UCSD-AML1 (cell line): ENCODE measurements at regions not wholly inside any gene's neighbourhood (a gene's known extent, or its start where the extent isn't known, plus 50 kb on each side); places are given as distances from the start of the nearest gene placed in this dataset.

Source experiments
- DNase-seq: peaks from one replicate; lab custom pipeline; 2025; ENCODE audit not compliant: unreplicated experiment; lab: John Stamatoyannopoulos, UW

GRCh38 chr22:27133019-27133431, 475.6 kb downstream of the MIAT start:
- DNase-seq, result no peak

DNA sequence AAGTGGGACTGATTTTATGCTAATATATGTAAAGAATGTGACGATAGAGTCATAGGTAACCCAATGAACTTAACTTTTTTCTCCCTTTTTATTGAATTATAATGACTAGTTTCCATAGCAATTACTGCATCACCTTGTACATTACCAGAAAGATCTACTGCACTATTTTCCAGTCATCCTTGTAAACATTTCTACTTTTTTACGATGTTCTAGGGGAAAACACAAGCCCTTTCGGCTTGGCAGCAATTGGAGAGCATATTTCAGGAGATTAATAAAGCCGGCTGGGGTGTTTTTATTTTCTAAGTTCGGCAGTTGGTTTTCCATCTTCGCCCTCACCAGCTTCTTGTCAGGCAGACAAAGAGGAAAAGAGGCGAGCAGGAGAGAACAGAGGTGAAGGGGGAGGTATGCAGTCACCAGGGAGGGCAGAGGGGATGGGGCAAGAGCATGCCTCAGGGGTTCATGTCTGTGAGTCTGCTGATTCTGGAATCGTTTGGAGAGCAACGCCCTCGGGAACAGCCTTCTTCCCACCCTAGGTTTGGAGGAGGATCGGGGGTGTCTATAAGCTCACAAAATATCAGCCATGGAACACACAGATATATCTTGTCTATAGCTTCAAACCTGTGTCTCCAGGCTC, 476.4 kb downstream of the MIAT start:
- no peak for DNase-seq

- peak; percentile 29 for DNase-seq
These were observed 476.9 kb downstream of the MIAT start for GRCh38 chr22:27134315-27134701.

GRCh38 chr22:27135031-27135981, 477.9 kb downstream of the MIAT start:
- no peak for DNase-seq

- DNase-seq, result no peak
These were observed 479.2 kb downstream of the MIAT start for GRCh38 chr22:27136596-27136995.

DNA sequence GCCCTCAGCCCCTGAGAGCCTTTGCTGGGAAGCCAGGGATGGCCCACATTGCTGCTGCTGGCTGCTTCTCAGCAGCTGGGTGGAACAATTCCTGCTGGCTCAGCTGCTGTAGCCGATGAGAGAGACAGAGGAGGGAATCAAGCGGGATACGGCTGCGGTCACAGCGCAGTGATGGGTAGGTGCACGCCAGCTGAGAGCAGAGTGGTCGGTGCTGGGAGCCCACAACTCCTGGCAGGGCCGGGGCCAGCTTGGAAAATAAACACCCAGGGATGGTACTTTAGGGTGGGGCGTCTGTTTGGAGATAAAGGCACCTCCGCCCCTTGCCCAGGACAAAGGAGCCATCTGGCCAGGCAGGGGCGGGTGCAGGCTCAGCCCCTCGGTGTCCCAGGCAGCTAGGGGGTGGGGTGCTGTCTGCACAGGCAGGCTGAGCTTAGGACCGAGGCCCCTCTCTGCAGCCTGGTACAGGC, 480.5 kb downstream of the MIAT start:
- no peak for DNase-seq

- DNase-seq, result no peak
These were observed 481.1 kb downstream of the MIAT start for GRCh38 chr22:27138471-27138870.

GRCh38 chr22:27139935-27140511, 482.6 kb downstream of the MIAT start:
- no peak for DNase-seq

DNA sequence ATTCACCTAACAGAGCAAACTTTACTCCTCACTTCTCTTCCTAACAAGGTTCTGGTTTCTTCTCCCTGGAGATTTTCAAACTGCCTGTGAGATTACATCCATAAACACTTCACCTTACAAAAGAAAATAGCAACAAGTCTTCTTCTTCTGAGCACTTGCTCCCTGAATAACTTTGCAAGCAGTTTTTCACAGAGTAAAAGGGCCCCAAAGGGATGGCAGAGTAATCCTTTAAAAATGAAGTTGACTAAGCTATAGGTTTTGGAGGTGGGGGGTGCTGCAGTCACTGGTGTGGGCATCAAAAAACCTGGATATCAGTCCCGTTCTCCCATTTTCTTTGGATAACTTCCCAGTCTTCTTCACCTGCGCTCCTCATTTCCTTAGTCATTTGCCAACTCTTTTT, 484.9 kb downstream of the MIAT start:
- DNase-seq, result no peak

- DNase-seq, result no peak
These were observed 486.9 kb downstream of the MIAT start for GRCh38 chr22:27144321-27144720.

- no peak for DNase-seq
These were observed 489.7 kb downstream of the MIAT start for GRCh38 chr22:27146866-27147633.

DNA sequence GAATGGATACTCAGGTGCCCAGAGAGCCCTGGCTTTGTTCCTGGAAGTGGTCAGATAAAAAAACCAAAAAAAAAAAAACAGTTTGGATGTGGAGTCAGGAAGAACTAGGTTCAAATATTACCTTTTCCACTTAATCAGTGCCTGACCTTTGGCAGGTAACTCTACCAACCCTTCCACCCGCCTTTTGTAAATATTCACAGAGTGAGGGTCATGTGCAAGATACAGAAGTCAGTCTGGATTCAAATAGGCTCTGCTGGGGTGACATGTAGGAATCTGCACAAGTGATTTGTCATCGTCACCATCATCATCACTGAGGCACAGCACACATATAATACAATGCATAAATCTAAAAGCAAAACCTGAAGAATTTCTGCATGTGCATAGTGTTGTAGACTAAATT, 490.7 kb downstream of the MIAT start:
- DNase-seq, result no peak

GRCh38 chr22:27148886-27149470, 491.6 kb downstream of the MIAT start:
- no peak for DNase-seq

GRCh38 chr22:27149921-27150543, 492.6 kb downstream of the MIAT start:
- DNase-seq, result no peak

DNA sequence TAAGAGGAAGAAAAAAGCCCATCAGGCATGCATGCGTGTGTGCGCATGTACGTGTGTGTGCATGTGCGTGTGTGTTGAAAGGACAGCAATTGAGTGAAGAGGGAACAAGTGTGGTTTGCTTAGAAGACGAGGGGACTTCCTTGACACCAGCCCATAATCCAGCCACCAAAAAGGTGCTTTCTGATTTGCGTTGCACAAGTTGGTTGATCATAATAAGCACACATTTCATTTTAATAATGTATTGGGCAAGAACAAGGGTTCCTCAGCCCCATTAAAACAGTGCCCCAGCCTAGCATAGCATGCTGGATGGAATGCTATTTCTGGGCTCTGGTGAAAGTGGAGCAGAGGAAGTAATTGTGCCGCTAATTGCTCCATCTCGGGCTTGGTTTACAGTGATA, 493.2 kb downstream of the MIAT start:
- no peak for DNase-seq

- DNase-seq, result no peak
These were observed 494.0 kb downstream of the MIAT start for GRCh38 chr22:27151407-27151806.

GRCh38 chr22:27152033-27152432, 494.6 kb downstream of the MIAT start:
- DNase-seq, result no peak

DNA sequence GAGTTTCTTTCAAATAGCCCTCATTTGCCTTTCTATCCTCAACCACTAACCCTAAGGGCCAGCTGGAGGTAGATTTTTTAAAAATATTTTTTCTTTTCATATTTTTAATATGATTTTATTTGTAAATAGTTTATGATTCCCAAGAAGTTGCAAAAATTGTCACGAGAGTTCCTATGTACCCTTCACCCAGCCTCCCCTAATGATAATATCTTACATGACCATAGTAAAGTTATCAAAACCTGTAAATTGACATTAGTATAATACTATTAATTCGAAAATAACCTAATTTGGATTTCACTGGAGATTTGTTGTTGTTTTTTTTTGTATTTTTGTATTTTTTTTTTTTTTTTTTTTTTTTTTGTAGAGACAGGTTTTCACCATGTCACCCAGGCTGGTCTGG, 495.5 kb downstream of the MIAT start:
- DNase-seq, result no peak

GRCh38 chr22:27153386-27153785, 496.0 kb downstream of the MIAT start:
- no peak for DNase-seq

- DNase-seq, result peak; percentile 15
These were observed 497.3 kb downstream of the MIAT start for GRCh38 chr22:27154717-27155116.
